GM18520 (cell line): ENCODE measurements at regions not wholly inside any gene's neighbourhood (a gene's known extent, or its start where the extent isn't known, plus 50 kb on each side); places are given as distances from the start of the nearest gene placed in this dataset.
"Not testable (repeated sequence)": the region's sequence is repeated elsewhere in the genome, so short reads cannot be mapped to it uniquely, and the experiment has no call there.

Experiments used
- ATAC-seq: cut with Tn5 transposase; IDR thresholded peaks from one replicate; pipeline ENCODE4 v1.9.1; 2021; ENCODE audit not compliant: unreplicated experiment

- not testable (repeated sequence) for ATAC-seq
Measured at GRCh38 chr16:76716251-76716650, 439.1 kb downstream of the CNTNAP4 start.

GRCh38 chr16:76724181-76724580, 447.0 kb downstream of the CNTNAP4 start:
- ATAC-seq: no peak

- no peak for ATAC-seq
Measured at GRCh38 chr16:76729525-76729924, 452.3 kb downstream of the CNTNAP4 start.

GRCh38 chr16:76732894-76733293, 455.7 kb downstream of the CNTNAP4 start:
- no peak for ATAC-seq

- ATAC-seq: no peak
Measured at GRCh38 chr16:76741623-76742022, 449.4 kb upstream of the MON1B start.

GRCh38 chr16:76748461-76749348, 442.3 kb upstream of the MON1B start:
- no peak for ATAC-seq

- ATAC-seq: no peak
Measured at GRCh38 chr16:76749780-76750375, 441.1 kb upstream of the MON1B start.

GRCh38 chr16:76755496-76755895, 435.5 kb upstream of the MON1B start:
- ATAC-seq: no peak

- no peak for ATAC-seq
Measured at GRCh38 chr16:76756423-76756822, 434.6 kb upstream of the MON1B start.

- no peak for ATAC-seq
Measured at GRCh38 chr16:76756951-76757350, 434.0 kb upstream of the MON1B start.

GRCh38 chr16:76766538-76766937, 424.5 kb upstream of the MON1B start:
- no peak for ATAC-seq

GRCh38 chr16:76768316-76768715, 422.7 kb upstream of the MON1B start:
- ATAC-seq: no peak

GRCh38 chr16:76768948-76769347, 422.0 kb upstream of the MON1B start:
- ATAC-seq: no peak

- no peak for ATAC-seq
Measured at GRCh38 chr16:76771216-76771615, 419.8 kb upstream of the MON1B start.

GRCh38 chr16:76777721-76778465, 413.1 kb upstream of the MON1B start:
- no peak for ATAC-seq

GRCh38 chr16:76780556-76780955, 410.4 kb upstream of the MON1B start:
- no peak for ATAC-seq

- ATAC-seq: no peak
Measured at GRCh38 chr16:76784530-76784929, 406.5 kb upstream of the MON1B start.

- ATAC-seq: no peak
Measured at GRCh38 chr16:76787394-76787793, 403.6 kb upstream of the MON1B start.

GRCh38 chr16:76791151-76791550, 399.8 kb upstream of the MON1B start:
- ATAC-seq: no peak

- no peak for ATAC-seq
Measured at GRCh38 chr16:76796416-76796815, 394.6 kb upstream of the MON1B start.

- ATAC-seq: no peak
Measured at GRCh38 chr16:76796978-76797377, 394.0 kb upstream of the MON1B start.

GRCh38 chr16:76797457-76797856, 393.5 kb upstream of the MON1B start:
- no peak for ATAC-seq
